ENCODE measurements at regions not wholly inside any gene's neighbourhood (a gene's known extent, or its start where the extent isn't known, plus 50 kb on each side); places are given as distances from the start of the nearest gene placed in this dataset.

GRCh38 chr5:17929171-17929570 lies 294.9 kb downstream of the TAF11L14 start:
- Histone ChIP-seq H3K4me3 (no peak overlapping the region), H3K4me1 (peaks cover 13% of the 10 kb centered on the region), H3K9me3 (peaks cover 16% of the 10 kb centered on the region), H3K36me3 (no peaks in the 10 kb centered on the region), H3K27ac (no peak overlapping the region), H3K27me3 (no peaks in the 10 kb centered on the region)
- DNase-seq (ENCODE audit: extremely low spot score in 2 of 2) = no peak
- intact Hi-C loops (cut with DNase I) = no loop called here
- TF ChIP-seq POLR2A (IDR thresholded peaks at IDR 0.05) = no peak
- TF ChIP-seq CTCF (IDR thresholded peaks at IDR 0.05) = no peak
- no peak for TF ChIP-seq POLR2AphosphoS5 (IDR thresholded peaks at IDR 0.05; ENCODE audit: insufficient read depth in 1 of 2, low read depth in 1 of 2)

GRCh38 chr5:17930346-17930745 lies 296.1 kb downstream of the TAF11L14 start:
- no peaks in the 10 kb centered on the region for H3K27me3 ChIP-seq
- no peak for DNase-seq (ENCODE audit: extremely low spot score in 2 of 2)
- peaks cover 13% of the 10 kb centered on the region for H3K4me1 ChIP-seq
- intact Hi-C loops (cut with DNase I) = no loop called here
- H3K4me3 ChIP-seq = no peak overlapping the region
- H3K9me3 ChIP-seq = peaks cover 19% of the 10 kb centered on the region
- H3K27ac ChIP-seq = no peak overlapping the region
- TF ChIP-seq POLR2AphosphoS5 (IDR thresholded peaks at IDR 0.05; ENCODE audit: insufficient read depth in 1 of 2, low read depth in 1 of 2) (no peak), POLR2A (IDR thresholded peaks at IDR 0.05) (no peak), CTCF (IDR thresholded peaks at IDR 0.05) (no peak)
- H3K36me3 ChIP-seq = no peaks in the 10 kb centered on the region

GRCh38 chr5:17944046-17944445 lies 309.8 kb downstream of the TAF11L14 start:
- no peak overlapping the region for H3K27ac ChIP-seq
- TF ChIP-seq CTCF (IDR thresholded peaks at IDR 0.05) = no peak
- no peak for TF ChIP-seq POLR2A (IDR thresholded peaks at IDR 0.05)
- TF ChIP-seq POLR2AphosphoS5 (IDR thresholded peaks at IDR 0.05; ENCODE audit: insufficient read depth in 1 of 2, low read depth in 1 of 2) = no peak
- no peaks in the 10 kb centered on the region for H3K4me1 ChIP-seq
- no peak overlapping the region for H3K4me3 ChIP-seq
- intact Hi-C loops (cut with DNase I) = no loop called here
- no peaks in the 10 kb centered on the region for H3K9me3 ChIP-seq
- no peaks in the 10 kb centered on the region for H3K27me3 ChIP-seq
- no peaks in the 10 kb centered on the region for H3K36me3 ChIP-seq
- no peak for DNase-seq (ENCODE audit: extremely low spot score in 2 of 2)

DNA sequence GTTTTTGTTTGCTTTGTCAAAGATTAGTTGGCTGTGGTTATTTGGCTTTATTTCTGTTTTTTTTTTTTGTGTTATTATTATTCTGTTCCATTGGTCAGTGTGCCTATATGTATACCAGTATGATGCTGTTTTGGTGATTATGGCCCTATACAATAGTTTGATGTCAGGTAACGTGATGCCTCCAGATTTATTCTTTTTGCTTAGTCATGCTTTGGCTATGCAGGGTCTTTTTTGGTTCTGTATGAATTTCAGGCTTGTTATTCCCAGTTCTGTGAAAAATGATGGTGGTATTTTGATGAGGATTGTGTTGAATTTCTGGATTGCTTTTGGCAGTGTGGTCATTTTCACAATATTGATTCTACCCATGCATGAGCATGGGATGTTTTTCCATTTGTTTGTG lies 312.8 kb downstream of the TAF11L14 start:
- H3K4me3 ChIP-seq = no peak overlapping the region
- DNase-seq (ENCODE audit: extremely low spot score in 2 of 2) = no peak
- H3K27ac ChIP-seq = no peak overlapping the region
- no peak for TF ChIP-seq POLR2AphosphoS5 (IDR thresholded peaks at IDR 0.05; ENCODE audit: insufficient read depth in 1 of 2, low read depth in 1 of 2)
- TF ChIP-seq POLR2A (IDR thresholded peaks at IDR 0.05) = no peak
- no peaks in the 10 kb centered on the region for H3K4me1 ChIP-seq
- no peaks in the 10 kb centered on the region for H3K36me3 ChIP-seq
- intact Hi-C loops (cut with DNase I) = no loop called here
- H3K9me3 ChIP-seq = no peaks in the 10 kb centered on the region
- H3K27me3 ChIP-seq = no peaks in the 10 kb centered on the region

DNA sequence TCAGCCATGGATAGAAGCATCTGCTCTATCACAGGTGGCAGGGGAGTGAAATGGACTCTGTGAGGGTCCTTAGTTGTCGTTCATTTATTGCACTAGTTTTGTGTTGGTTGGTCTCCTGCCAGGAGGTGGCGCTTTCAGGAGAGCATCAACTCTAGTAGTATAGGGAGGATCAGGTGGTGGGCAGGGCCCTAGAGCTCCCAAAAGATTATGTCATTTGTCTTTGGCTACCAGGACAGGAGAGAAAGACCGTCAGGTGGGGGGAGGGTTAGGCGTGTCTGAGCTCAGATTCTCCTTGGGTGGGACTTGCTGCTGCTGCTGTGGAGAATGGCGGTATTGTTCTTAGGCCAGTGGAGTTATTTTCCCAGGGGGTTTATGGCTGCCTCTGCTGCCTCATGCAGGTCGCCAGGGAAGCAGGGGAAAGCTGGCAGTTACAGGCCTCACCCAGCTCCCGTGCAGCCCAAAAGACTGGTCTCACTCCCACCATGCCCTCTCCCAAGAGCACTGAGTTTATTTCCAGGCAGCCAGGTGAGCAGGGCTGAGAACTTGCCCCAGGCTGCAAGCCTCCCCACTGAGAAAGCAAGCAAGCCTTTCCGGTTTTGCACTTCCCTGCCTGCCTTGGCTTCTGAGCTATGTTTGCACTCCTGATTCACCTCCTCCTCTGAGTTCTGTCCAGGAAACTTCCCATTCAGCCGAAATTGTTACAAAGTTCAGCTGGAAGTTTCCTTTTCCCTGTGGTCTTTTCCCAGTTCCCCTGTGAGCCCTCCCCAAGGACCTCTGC lies 317.3 kb downstream of the TAF11L14 start:
- no peaks in the 10 kb centered on the region for H3K27me3 ChIP-seq
- TF ChIP-seq POLR2AphosphoS5 (IDR thresholded peaks at IDR 0.05; ENCODE audit: insufficient read depth in 1 of 2, low read depth in 1 of 2) = peak in 1 of 2 donors; percentile 19
- TF ChIP-seq CTCF (IDR thresholded peaks at IDR 0.05) = no peak
- TF ChIP-seq POLR2A (IDR thresholded peaks at IDR 0.05) = no peak
- no peak overlapping the region for H3K27ac ChIP-seq
- H3K4me3 ChIP-seq = no peak overlapping the region
- no peaks in the 10 kb centered on the region for H3K9me3 ChIP-seq
- intact Hi-C loops (cut with DNase I) = no loop called here
- no peaks in the 10 kb centered on the region for H3K4me1 ChIP-seq
- DNase-seq (ENCODE audit: extremely low spot score in 2 of 2) = no peak
- no peaks in the 10 kb centered on the region for H3K36me3 ChIP-seq

Data from vagina (tissue), 2 donors.